ENCODE measurements at regions not wholly inside any gene's neighbourhood (a gene's known extent, or its start where the extent isn't known, plus 50 kb on each side); places are given as distances from the start of the nearest gene placed in this dataset.

- DNase-seq: no peak
These were observed 52.0 kb upstream of the ABL1 start for GRCh38 chr9:130782886-130783530.

- no peak for DNase-seq
These were observed 50.0 kb upstream of the ABL1 start for GRCh38 chr9:130785053-130785452.
